Liver (tissue), 8 donors: ENCODE measurements at regions not wholly inside any gene's neighbourhood (a gene's known extent, or its start where the extent isn't known, plus 50 kb on each side); places are given as distances from the start of the nearest gene placed in this dataset.

Source experiments
- DNase-seq: peaks from one replicate; pipeline ENCODE4 v3.0.0-alpha.2; 2017; ENCODE audit warnings: low spot score
- H3K27ac ChIP-seq, 2 donors: one replicate each; pipeline ENCODE4 v1.7.0; 2013; ENCODE audit warnings: inconsistent platforms in 2 of 2, low read length in 2 of 2, control low read depth in 1 of 2, low read depth in 1 of 2, mild to moderate bottlenecking in 1 of 2
- H3K27me3 ChIP-seq, 4 donors: one replicate each; pipeline versions ENCODE4 v1.6.1 to v1.7.0; 2013; ENCODE audit warnings: low read length in 3 of 4, inconsistent platforms in 1 of 4, mild to moderate bottlenecking in 1 of 4, moderate library complexity in 1 of 4; ENCODE audit not compliant: control insufficient read depth in 4 of 4, insufficient read depth in 4 of 4
- H3K36me3 ChIP-seq, 4 donors: one replicate each; pipeline versions ENCODE4 v1.6.1 to v1.7.0; 2013; ENCODE audit warnings: low read length in 3 of 4, mild to moderate bottlenecking in 3 of 4, low read depth in 1 of 4, moderate library complexity in 1 of 4; ENCODE audit not compliant: control insufficient read depth in 4 of 4, insufficient read depth in 3 of 4
- H3K4me1 ChIP-seq, 4 donors: one replicate each; pipeline versions ENCODE4 v1.6.1 to v1.7.0; 2013; ENCODE audit warnings: low read length in 3 of 4, mild to moderate bottlenecking in 3 of 4, moderate library complexity in 1 of 4; ENCODE audit not compliant: control insufficient read depth in 4 of 4, insufficient read depth in 4 of 4
- H3K4me3 ChIP-seq, 3 donors: one replicate each; pipeline versions ENCODE4 v1.6.1 to v1.7.0; 2013; ENCODE audit warnings: low read length in 3 of 3, control low read depth in 1 of 3, low read depth in 1 of 3, mild to moderate bottlenecking in 1 of 3
- H3K9ac ChIP-seq, 2 donors: one replicate each; pipeline ENCODE4 v1.7.0; 2013; ENCODE audit warnings: low read length in 2 of 2, mild to moderate bottlenecking in 2 of 2, moderate library complexity in 2 of 2, control low read depth in 1 of 2, low read depth in 1 of 2
- H3K9me3 ChIP-seq, 4 donors: one replicate each; pipeline versions ENCODE4 v1.6.1 to v1.7.0; 2013; ENCODE audit warnings: low read length in 3 of 4; ENCODE audit not compliant: control insufficient read depth in 4 of 4
- EGR1 ChIP-seq, 2 donors: IDR thresholded peaks; 2 replicates each; pipeline ENCODE4 v1.6.1; 2016 to 2018; ENCODE audit warnings: antibody characterized with exemption in 2 of 2, low read depth in 2 of 2
- FOXA1 ChIP-seq: IDR thresholded peaks from 2 replicates; pipeline ENCODE4 v1.6.1; 2016; ENCODE audit warnings: antibody characterized with exemption
- FOXA2 ChIP-seq: IDR thresholded peaks from 2 replicates; pipeline ENCODE4 v1.6.1; 2016; ENCODE audit warnings: antibody characterized with exemption
- GABPA ChIP-seq, 2 donors: IDR thresholded peaks in 1 of 2; conservative IDR thresholded peaks in 1 of 2; 2 replicates each; pipeline ENCODE4 v1.6.1; 2016; ENCODE audit warnings: antibody characterized with exemption in 2 of 2, mild to moderate bottlenecking in 1 of 2, moderate library complexity in 1 of 2
- HNF4A ChIP-seq, 2 donors: conservative IDR thresholded peaks; 2 replicates each; pipeline ENCODE4 v1.6.1; 2016; ENCODE audit warnings: antibody characterized with exemption in 2 of 2, mild to moderate bottlenecking in 2 of 2
- HNF4G ChIP-seq: IDR thresholded peaks from 2 replicates; pipeline ENCODE4 v1.6.1; 2016; ENCODE audit warnings: antibody characterized with exemption
- JUND ChIP-seq, 2 donors: IDR thresholded peaks; 2 replicates each; pipeline ENCODE4 v1.6.1; 2016; ENCODE audit warnings: antibody characterized with exemption in 2 of 2
- NR2F2 ChIP-seq: IDR thresholded peaks from 2 replicates; pipeline ENCODE4 v1.6.1; 2016; ENCODE audit warnings: antibody characterized with exemption
- RAD21 ChIP-seq, 2 donors: IDR thresholded peaks; 2 replicates each; pipeline ENCODE4 v1.6.1; 2016; ENCODE audit warnings: antibody characterized with exemption in 2 of 2, mild to moderate bottlenecking in 2 of 2
- RXRA ChIP-seq, 2 donors: IDR thresholded peaks; 2 replicates each; pipeline ENCODE4 v1.6.1; 2017 to 2018; ENCODE audit warnings: antibody characterized with exemption in 2 of 2, mild to moderate bottlenecking in 1 of 2
- SP1 ChIP-seq: IDR thresholded peaks from 2 replicates; pipeline ENCODE4 v1.6.1; 2018; ENCODE audit warnings: antibody characterized with exemption, mild to moderate bottlenecking
- TAF1 ChIP-seq: conservative IDR thresholded peaks from 2 replicates; pipeline ENCODE4 v1.6.1; 2016; ENCODE audit warnings: antibody characterized with exemption, mild to moderate bottlenecking
- YY1 ChIP-seq: IDR thresholded peaks from 2 replicates; pipeline ENCODE4 v1.6.1; 2016; ENCODE audit warnings: antibody characterized with exemption, mild to moderate bottlenecking
- WGBS: extraction: QIAGEN DNeasy Blood & Tissue Kit; methylation state at CpG from one replicate; pipeline ENCODE4 v1.1.7; 2013; 5-methylcytosine and 5-hydroxymethylcytosine counted together
- TF ChIP-seq, protein P1 (sequence below): IDR thresholded peaks from 2 replicates; pipeline ENCODE4 v1.6.1; 2016; ENCODE audit warnings: antibody characterized with exemption
- TF ChIP-seq, protein P2 (sequence below): IDR thresholded peaks from 2 replicates; pipeline ENCODE4 v1.6.1; 2016; ENCODE audit warnings: antibody characterized with exemption, mild to moderate bottlenecking
- TF ChIP-seq, protein P3 (sequence below): fragments of 150-350 bp; IDR thresholded peaks from 2 replicates; pipeline ENCODE4 v1.5.1; 2017; ENCODE audit warnings: improper control_type of control experiment, low read depth, low read length; ENCODE audit not compliant: missing input control
- TF ChIP-seq, protein P4 (sequence below): IDR thresholded peaks from 2 replicates; pipeline ENCODE4 v1.6.1; 2016; ENCODE audit warnings: antibody characterized with exemption
- TF ChIP-seq, protein P5 (sequence below): IDR thresholded peaks from 2 replicates; pipeline ENCODE4 v1.6.1; 2016; ENCODE audit warnings: antibody characterized with exemption
- donor health status: healthy.
- donor health status: healthy.
- donor health status: healthy.
- donor health status: healthy.
- donor health status: healthy.

DNA sequence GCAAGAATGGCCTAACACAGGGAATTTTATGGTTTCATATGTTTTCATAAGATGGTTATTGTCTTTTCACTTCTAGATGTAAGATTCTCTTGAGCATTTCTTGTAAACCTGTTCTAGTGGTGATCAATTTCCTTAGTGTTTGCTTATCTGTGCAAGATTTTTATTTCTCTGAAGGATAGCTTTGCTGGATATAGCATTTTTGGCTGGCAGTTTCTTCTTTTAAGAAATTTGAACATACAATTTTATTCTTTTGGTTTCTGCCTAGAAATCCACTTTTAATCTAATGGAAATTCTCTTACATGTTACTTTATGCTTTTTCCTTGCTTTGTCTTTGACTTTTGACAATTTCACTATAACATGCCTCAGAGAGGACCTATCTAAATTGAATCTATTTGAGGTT, 276.5 kb upstream of the SFRP2 start:
- H3K9ac ChIP-seq: no peak overlapping the region
- H3K36me3 ChIP-seq: no peaks in the 10 kb centered on the region
- H3K27me3 ChIP-seq: no peaks in the 10 kb centered on the region
- no peak overlapping the region for H3K4me3 ChIP-seq
- H3K9me3 ChIP-seq: peaks cover 0 to 16% (median 2%) of the 10 kb centered on the region in 4 donors
- H3K27ac ChIP-seq: no peak overlapping the region
- H3K4me1 ChIP-seq: no peaks in the 10 kb centered on the region
- no peak for DNase-seq
- TF ChIP-seq EGR1 (IDR thresholded peaks at IDR 0.05; ENCODE audit: low read depth in 2 of 2) (no peak), GABPA (IDR thresholded peaks at IDR 0.05 in 1 of 2, conservative IDR thresholded peaks at IDR 0.05 in 1 of 2) (no peak), YY1 (no peak), FOXA1 (no peak), HNF4A (conservative IDR thresholded peaks at IDR 0.05) (no peak), SP1 (no peak), RAD21 (IDR thresholded peaks at IDR 0.05) (no peak), HNF4G (no peak), RXRA (IDR thresholded peaks at IDR 0.05) (no peak), JUND (IDR thresholded peaks at IDR 0.05) (no peak)
- TF ChIP-seq, protein P1, sequence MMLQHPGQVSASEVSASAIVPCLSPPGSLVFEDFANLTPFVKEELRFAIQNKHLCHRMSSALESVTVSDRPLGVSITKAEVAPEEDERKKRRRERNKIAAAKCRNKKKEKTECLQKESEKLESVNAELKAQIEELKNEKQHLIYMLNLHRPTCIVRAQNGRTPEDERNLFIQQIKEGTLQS: no peak
- TF ChIP-seq, protein P2, sequence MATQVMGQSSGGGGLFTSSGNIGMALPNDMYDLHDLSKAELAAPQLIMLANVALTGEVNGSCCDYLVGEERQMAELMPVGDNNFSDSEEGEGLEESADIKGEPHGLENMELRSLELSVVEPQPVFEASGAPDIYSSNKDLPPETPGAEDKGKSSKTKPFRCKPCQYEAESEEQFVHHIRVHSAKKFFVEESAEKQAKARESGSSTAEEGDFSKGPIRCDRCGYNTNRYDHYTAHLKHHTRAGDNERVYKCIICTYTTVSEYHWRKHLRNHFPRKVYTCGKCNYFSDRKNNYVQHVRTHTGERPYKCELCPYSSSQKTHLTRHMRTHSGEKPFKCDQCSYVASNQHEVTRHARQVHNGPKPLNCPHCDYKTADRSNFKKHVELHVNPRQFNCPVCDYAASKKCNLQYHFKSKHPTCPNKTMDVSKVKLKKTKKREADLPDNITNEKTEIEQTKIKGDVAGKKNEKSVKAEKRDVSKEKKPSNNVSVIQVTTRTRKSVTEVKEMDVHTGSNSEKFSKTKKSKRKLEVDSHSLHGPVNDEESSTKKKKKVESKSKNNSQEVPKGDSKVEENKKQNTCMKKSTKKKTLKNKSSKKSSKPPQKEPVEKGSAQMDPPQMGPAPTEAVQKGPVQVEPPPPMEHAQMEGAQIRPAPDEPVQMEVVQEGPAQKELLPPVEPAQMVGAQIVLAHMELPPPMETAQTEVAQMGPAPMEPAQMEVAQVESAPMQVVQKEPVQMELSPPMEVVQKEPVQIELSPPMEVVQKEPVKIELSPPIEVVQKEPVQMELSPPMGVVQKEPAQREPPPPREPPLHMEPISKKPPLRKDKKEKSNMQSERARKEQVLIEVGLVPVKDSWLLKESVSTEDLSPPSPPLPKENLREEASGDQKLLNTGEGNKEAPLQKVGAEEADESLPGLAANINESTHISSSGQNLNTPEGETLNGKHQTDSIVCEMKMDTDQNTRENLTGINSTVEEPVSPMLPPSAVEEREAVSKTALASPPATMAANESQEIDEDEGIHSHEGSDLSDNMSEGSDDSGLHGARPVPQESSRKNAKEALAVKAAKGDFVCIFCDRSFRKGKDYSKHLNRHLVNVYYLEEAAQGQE: no peak
- TF ChIP-seq, protein P3, sequence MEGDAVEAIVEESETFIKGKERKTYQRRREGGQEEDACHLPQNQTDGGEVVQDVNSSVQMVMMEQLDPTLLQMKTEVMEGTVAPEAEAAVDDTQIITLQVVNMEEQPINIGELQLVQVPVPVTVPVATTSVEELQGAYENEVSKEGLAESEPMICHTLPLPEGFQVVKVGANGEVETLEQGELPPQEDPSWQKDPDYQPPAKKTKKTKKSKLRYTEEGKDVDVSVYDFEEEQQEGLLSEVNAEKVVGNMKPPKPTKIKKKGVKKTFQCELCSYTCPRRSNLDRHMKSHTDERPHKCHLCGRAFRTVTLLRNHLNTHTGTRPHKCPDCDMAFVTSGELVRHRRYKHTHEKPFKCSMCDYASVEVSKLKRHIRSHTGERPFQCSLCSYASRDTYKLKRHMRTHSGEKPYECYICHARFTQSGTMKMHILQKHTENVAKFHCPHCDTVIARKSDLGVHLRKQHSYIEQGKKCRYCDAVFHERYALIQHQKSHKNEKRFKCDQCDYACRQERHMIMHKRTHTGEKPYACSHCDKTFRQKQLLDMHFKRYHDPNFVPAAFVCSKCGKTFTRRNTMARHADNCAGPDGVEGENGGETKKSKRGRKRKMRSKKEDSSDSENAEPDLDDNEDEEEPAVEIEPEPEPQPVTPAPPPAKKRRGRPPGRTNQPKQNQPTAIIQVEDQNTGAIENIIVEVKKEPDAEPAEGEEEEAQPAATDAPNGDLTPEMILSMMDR: no peak
- TF ChIP-seq, protein P4, sequence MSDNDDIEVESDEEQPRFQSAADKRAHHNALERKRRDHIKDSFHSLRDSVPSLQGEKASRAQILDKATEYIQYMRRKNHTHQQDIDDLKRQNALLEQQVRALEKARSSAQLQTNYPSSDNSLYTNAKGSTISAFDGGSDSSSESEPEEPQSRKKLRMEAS: no peak

DNA sequence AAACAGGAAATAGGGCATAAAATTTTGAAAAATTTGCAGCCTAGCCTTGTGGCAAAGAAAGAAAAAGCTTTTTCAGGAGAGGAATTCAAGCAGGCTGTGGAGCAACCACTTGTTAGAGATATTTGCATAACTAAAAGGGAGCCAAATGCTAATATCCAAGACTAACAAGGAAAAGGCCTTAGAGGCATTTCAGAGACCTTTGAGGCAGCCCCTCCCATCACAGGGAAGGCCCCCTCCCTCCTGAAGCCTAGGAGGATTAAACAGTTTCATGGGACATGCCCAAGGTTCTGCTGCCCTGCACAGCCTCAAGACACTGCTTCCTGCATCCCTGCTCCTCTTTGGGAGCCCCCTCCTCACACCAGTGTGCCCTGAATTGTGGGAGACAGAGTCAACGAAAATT, 275.4 kb upstream of the SFRP2 start:
- Histone ChIP-seq H3K27ac (no peak overlapping the region), H3K9me3 (peaks cover 0 to 16% (median 2%) of the 10 kb centered on the region in 4 donors), H3K36me3 (no peaks in the 10 kb centered on the region), H3K4me1 (no peaks in the 10 kb centered on the region), H3K27me3 (no peaks in the 10 kb centered on the region), H3K4me3 (no peak overlapping the region), H3K9ac (no peak overlapping the region)
- TF ChIP-seq JUND (IDR thresholded peaks at IDR 0.05): no peak
- TF ChIP-seq HNF4G: no peak
- TF ChIP-seq YY1: no peak
- TF ChIP-seq, protein P2: no peak
- no peak for TF ChIP-seq HNF4A (conservative IDR thresholded peaks at IDR 0.05)
- TF ChIP-seq, protein P4: no peak
- TF ChIP-seq, protein P3: no peak
- TF ChIP-seq SP1: no peak
- no peak for TF ChIP-seq GABPA (IDR thresholded peaks at IDR 0.05 in 1 of 2, conservative IDR thresholded peaks at IDR 0.05 in 1 of 2)
- no peak for TF ChIP-seq FOXA2
- no peak for TF ChIP-seq NR2F2
- TF ChIP-seq TAF1: no peak
- TF ChIP-seq, protein P5, sequence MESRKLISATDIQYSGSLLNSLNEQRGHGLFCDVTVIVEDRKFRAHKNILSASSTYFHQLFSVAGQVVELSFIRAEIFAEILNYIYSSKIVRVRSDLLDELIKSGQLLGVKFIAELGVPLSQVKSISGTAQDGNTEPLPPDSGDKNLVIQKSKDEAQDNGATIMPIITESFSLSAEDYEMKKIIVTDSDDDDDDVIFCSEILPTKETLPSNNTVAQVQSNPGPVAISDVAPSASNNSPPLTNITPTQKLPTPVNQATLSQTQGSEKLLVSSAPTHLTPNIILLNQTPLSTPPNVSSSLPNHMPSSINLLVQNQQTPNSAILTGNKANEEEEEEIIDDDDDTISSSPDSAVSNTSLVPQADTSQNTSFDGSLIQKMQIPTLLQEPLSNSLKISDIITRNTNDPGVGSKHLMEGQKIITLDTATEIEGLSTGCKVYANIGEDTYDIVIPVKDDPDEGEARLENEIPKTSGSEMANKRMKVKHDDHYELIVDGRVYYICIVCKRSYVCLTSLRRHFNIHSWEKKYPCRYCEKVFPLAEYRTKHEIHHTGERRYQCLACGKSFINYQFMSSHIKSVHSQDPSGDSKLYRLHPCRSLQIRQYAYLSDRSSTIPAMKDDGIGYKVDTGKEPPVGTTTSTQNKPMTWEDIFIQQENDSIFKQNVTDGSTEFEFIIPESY: no peak
- WGBS: 61% methylated on average over 1 of the region's 1 CpG
- no peak for DNase-seq
